Left ventricle myocardium inferior (tissue), 1 donor: ENCODE measurements at regions not wholly inside any gene's neighbourhood (a gene's known extent, or its start where the extent isn't known, plus 50 kb on each side); places are given as distances from the start of the nearest gene placed in this dataset.

Experiments
- DNase-seq: peaks from one replicate; pipeline ENCODE4 v3.0.0-alpha.2; 2020
- H3K27ac ChIP-seq: fragments of 200-600 bp; replicated peaks from 2 replicates; pipeline ENCODE4 v1.8.0; 2021
- H3K27me3 ChIP-seq: fragments of 200-600 bp; 2 replicates; pipeline ENCODE4 v1.8.0; 2021; ENCODE audit warnings: low read depth
- H3K36me3 ChIP-seq: fragments of 200-600 bp; 2 replicates; pipeline ENCODE4 v1.8.0; 2021
- H3K4me1 ChIP-seq: fragments of 200-600 bp; 2 replicates; pipeline ENCODE4 v1.8.0; 2021
- H3K4me3 ChIP-seq: fragments of 200-600 bp; 2 replicates; pipeline ENCODE4 v1.8.0; 2021; ENCODE audit warnings: mild to moderate bottlenecking, moderate library complexity
- H3K9me3 ChIP-seq: fragments of 200-600 bp; replicated peaks from 2 replicates; pipeline ENCODE4 v1.8.0; 2021
- CTCF ChIP-seq: fragments of 200-600 bp; IDR thresholded peaks from 2 replicates; pipeline ENCODE4 v1.8.0; 2021; ENCODE audit warnings: antibody characterized with exemption, mild to moderate bottlenecking, borderline replicate concordance
- intact Hi-C: fragments of 100-400 bp; cut with micrococcal nuclease; formaldehyde crosslinking; loops from one replicate; pipeline ENCODE4 v1.11.0; 2022
- donor health status: DM: no; HTN: yes; CAD: no; lungs with severe emphysema.

- no peak overlapping the region for H3K27ac ChIP-seq
- no peaks in the 10 kb centered on the region for H3K27me3 ChIP-seq
- intact Hi-C loops, result no loop called here
- DNase-seq, result no peak
- TF ChIP-seq CTCF, result no peak
- H3K4me3 ChIP-seq, result no peak overlapping the region
- no peaks in the 10 kb centered on the region for H3K36me3 ChIP-seq
- H3K4me1 ChIP-seq, result no peaks in the 10 kb centered on the region
- no peaks in the 10 kb centered on the region for H3K9me3 ChIP-seq
Measured at GRCh38 chr4:138859254-138859653, 156.3 kb upstream of the NOCT start.

DNA sequence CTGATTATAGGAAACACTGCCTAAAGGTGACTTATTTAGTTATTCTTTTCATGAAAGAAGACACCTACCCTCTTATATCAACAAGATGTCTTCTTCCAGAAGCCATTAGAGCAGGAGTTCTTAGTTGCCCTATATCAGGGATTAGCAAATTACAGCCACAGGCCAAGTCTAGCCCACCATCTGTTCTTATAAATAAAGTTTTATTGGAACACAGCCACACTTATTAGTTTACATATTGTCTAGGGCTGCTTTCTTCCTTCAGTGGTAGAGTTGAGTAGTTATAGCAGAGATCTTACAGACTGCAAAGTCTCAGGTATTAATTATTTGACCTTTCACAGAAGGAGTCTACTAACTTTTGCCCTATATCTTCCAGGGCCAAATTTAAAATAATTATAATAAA lies 157.2 kb upstream of the NOCT start:
- intact Hi-C loops, result no loop called here
- no peaks in the 10 kb centered on the region for H3K36me3 ChIP-seq
- H3K27me3 ChIP-seq, result no peaks in the 10 kb centered on the region
- H3K4me3 ChIP-seq, result no peak overlapping the region
- no peak for TF ChIP-seq CTCF
- H3K4me1 ChIP-seq, result no peaks in the 10 kb centered on the region
- DNase-seq, result no peak
- no peak overlapping the region for H3K27ac ChIP-seq
- no peaks in the 10 kb centered on the region for H3K9me3 ChIP-seq

DNA sequence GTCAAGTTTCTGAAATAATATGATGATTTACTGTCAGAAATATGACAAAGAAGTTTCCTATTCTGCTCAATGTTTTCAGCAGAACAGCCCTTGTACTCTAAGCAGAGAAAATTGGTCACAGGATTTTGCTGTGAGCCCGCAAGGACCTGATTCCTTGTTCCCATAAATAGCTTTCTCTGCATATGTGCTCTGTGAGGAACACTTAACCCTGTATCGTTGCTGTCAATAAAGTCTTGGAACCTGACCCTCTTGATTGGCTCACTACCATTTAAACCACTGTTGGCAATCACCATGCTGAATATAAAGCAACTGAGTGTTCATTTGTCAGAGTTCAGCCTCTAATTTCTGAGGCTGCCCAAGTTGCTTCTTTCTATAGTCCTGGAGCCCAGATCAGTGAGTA lies 158.2 kb upstream of the NOCT start:
- no peaks in the 10 kb centered on the region for H3K4me1 ChIP-seq
- H3K4me3 ChIP-seq, result no peak overlapping the region
- H3K27me3 ChIP-seq, result no peaks in the 10 kb centered on the region
- intact Hi-C loops, result no loop called here
- H3K9me3 ChIP-seq, result no peaks in the 10 kb centered on the region
- no peaks in the 10 kb centered on the region for H3K36me3 ChIP-seq
- no peak for DNase-seq
- TF ChIP-seq CTCF, result no peak
- peak overlapping the region; percentile 67 for H3K27ac ChIP-seq

DNA sequence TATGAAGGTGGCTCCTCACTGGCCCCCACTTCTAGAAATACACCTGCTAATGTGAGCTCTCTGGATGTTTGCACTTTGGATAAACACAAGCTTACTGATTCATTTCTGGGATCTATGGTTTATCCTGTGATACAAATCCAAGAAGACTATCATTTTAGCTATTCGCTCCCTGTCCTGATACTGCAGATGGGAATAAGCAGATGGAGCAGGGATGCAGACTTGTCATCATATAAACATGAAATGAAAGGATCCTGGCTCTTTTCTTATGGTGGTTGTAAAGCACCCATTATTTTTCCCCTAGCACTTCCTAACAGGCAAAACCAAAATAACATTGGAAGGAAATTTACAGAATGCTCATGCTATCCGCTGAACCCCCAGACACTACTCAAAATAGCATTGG lies 162.9 kb upstream of the NOCT start:
- Histone ChIP-seq H3K27ac (no peak overlapping the region), H3K27me3 (no peaks in the 10 kb centered on the region), H3K9me3 (no peaks in the 10 kb centered on the region), H3K36me3 (no peaks in the 10 kb centered on the region), H3K4me1 (no peaks in the 10 kb centered on the region), H3K4me3 (no peak overlapping the region)
- no peak for TF ChIP-seq CTCF
- intact Hi-C loops, result no loop called here
- DNase-seq, result no peak

DNA sequence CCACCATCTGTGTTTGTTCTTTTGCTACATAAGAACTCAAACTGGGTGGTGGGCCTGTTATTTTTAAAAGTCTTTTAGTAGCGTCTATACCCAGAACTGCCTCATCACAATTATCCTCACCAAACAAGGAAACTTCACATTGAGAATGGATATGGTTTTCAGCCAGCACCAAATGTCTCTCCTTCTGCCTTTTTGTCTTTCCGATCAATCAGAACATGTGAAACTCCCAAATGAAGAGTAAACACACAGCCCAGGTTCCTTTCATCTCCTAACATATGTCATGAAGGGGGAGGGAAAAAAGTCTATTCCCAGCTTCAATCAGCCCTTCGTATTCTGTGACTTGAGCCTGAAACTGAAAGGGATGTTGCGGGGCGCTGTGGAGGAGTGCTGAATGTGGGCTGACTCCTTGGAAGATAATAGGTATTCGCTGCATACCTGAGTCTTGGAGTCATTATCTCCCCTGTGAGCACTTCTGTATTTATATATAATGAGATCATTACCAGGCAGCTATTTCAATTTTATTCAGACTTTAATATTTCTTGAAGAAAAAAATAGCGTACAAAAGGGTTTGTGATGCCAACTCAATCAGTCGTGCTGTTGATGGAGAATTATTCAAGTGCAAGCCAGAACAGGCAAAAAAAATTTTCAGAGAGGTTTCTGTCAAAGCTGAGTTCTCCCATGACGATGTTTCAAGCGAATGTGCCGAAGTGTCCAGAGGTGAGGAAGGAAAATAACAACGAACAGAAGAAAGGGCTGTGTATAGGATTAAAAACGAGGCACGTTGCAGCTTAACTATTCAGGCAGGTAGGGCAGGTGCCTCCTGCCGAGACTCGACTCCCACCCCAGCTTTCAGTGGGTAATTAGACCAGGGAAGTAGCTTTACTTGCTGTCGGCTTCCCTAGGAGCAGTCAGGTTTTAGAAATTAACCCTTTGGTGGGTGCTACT lies 163.9 kb upstream of the NOCT start:
- Histone ChIP-seq H3K27ac (no peak overlapping the region), H3K36me3 (no peaks in the 10 kb centered on the region), H3K4me3 (no peak overlapping the region), H3K27me3 (no peaks in the 10 kb centered on the region), H3K9me3 (no peaks in the 10 kb centered on the region), H3K4me1 (no peaks in the 10 kb centered on the region)
- no peak for TF ChIP-seq CTCF
- intact Hi-C loops, result no loop called here
- no peak for DNase-seq
